Neural cell (in vitro differentiated cells): ENCODE measurements at regions not wholly inside any gene's neighbourhood (a gene's known extent, or its start where the extent isn't known, plus 50 kb on each side); places are given as distances from the start of the nearest gene placed in this dataset.

Experiments used
- CTCF ChIP-seq: fragments of 450-650 bp; IDR thresholded peaks from 2 replicates; pipeline ENCODE4 v1.5.1; 2014; ENCODE audit warnings: antibody characterized with exemption, mild to moderate bottlenecking, moderate library complexity; ENCODE audit not compliant: poor library complexity, severe bottlenecking
- EZH2 ChIP-seq: fragments of 200-600, 300-800 bp; shearing (Covaris generic), sonication (generic); IDR thresholded peaks from 2 replicates; pipeline ENCODE4 v1.6.1; 2014; ENCODE audit warnings: antibody characterized with exemption, low read length, borderline replicate concordance, mild to moderate bottlenecking; ENCODE audit not compliant: insufficient read depth, poor library complexity, severe bottlenecking
- MXI1 ChIP-seq: fragments of 450-650 bp; conservative IDR thresholded peaks from 2 replicates; pipeline ENCODE4 v1.6.1; 2014; ENCODE audit warnings: antibody characterized with exemption, mild to moderate bottlenecking; ENCODE audit not compliant: poor library complexity, severe bottlenecking
- POLR2AphosphoS5 ChIP-seq: IDR thresholded peaks from 2 replicates; pipeline ENCODE4 v1.6.1; 2012
- RAD21 ChIP-seq: fragments of 450-650 bp; conservative IDR thresholded peaks from 2 replicates; pipeline ENCODE4 v1.6.1; 2014; ENCODE audit warnings: antibody characterized with exemption, mild to moderate bottlenecking, moderate library complexity
- REST ChIP-seq: IDR thresholded peaks from 2 replicates; pipeline ENCODE4 v1.6.1; 2012; ENCODE audit warnings: borderline replicate concordance
- SMC3 ChIP-seq: fragments of 450-650 bp; conservative IDR thresholded peaks from 2 replicates; pipeline ENCODE4 v1.6.1; 2014; ENCODE audit warnings: antibody characterized with exemption, mild to moderate bottlenecking, moderate library complexity; ENCODE audit not compliant: poor library complexity

GRCh38 chr2:163878718-163879117 is 142.9 kb upstream of the FIGN start:
- no peak for TF ChIP-seq CTCF
- no peak for TF ChIP-seq POLR2AphosphoS5
- TF ChIP-seq SMC3 = no peak
- TF ChIP-seq MXI1 = no peak
- no peak for TF ChIP-seq RAD21
- no peak for TF ChIP-seq EZH2
- no peak for TF ChIP-seq REST
